Muscle of back (tissue), 3 donors: ENCODE measurements at regions not wholly inside any gene's neighbourhood (a gene's known extent, or its start where the extent isn't known, plus 50 kb on each side); places are given as distances from the start of the nearest gene placed in this dataset.
A peak's percentile ranks its signal among the peaks of the same experiment; 100 is the strongest.
"Not testable (repeated sequence)": the region's sequence is repeated elsewhere in the genome, so short reads cannot be mapped to it uniquely, and the experiment has no call there.

Source experiments
- DNase-seq, 3 donors: peaks; one replicate each; pipeline versions ENCODE4 v3.0.0 to v3.0.0-alpha.2; 2013

- DNase-seq = no peak
These were observed 96.7 kb upstream of the SIRPG start for GRCh38 chr20:1754306-1754705.

- no peak for DNase-seq
These were observed 94.5 kb upstream of the SIRPG start for GRCh38 chr20:1752045-1752444.

DNA sequence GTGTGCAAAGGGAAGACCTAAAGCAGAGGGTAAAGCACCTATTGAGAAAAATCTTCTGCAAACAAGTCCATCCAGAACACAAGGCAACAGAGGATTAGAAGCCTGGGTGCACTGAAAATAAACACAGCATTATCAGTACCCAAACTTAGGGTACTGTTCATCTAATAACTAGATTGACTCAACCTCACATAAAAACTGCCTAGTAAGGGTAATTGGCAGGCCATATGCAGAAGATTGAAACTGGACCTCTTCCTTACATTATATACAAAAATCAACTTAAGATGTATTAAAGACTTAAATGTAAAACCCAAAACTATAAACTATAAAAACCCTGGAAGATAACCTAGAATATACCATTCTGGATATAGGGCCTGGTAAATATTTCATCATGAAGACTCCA, 91.2 kb upstream of the SIRPG start:
- DNase-seq = no peak

DNA sequence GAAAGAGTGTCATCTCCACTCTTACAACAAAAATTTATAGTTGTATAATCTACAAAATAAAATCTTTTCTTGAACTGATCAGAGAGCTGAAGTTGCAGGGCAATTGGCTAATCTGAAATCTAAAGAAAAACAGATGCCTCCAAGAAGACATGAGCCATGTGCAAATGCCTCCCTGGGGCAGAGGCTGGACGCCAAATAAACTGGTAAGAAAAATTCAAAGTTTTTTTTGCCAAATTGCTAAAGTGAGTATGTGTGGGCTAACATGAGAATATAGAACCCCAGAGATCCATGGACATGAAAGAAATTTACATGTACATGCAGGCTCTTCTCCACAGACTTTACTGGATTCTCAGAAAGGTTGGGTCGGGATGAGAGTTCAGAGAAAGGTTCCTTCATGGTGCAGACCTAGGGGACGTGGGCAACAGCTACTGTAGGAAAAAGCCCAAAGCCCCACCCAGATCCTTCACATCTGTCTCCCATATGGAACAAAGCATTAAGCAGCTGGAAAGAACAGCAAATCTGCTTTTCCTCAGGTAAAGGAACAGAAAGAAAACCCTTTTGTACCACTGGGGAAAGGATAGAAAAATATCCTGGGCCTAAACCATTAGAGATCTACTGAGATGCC, 90.5 kb upstream of the SIRPG start:
- no peak for DNase-seq

GRCh38 chr20:1742049-1742434, 84.5 kb upstream of the SIRPG start:
- DNase-seq = not testable (repeated sequence)

GRCh38 chr20:1741309-1742048, 83.9 kb upstream of the SIRPG start:
- no peak for DNase-seq

DNA sequence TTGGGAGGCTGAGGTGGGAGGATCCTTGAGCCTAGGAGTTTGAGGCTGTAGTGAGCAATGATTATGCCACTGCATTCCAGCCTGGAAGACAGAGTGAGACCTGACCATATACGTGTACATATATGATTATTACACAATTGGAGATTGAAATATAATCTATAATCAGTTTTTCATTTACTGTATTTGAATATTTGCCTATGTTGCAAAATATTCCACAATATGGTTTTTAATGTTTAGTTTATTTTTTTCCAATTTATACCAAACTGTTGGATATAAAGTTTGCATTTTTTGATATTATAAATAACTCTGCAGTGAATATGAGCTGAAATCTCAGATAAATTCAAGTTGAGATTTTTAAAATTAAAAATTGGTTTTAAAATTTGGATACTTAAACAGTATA, 79.6 kb upstream of the SIRPG start:
- no peak for DNase-seq

DNA sequence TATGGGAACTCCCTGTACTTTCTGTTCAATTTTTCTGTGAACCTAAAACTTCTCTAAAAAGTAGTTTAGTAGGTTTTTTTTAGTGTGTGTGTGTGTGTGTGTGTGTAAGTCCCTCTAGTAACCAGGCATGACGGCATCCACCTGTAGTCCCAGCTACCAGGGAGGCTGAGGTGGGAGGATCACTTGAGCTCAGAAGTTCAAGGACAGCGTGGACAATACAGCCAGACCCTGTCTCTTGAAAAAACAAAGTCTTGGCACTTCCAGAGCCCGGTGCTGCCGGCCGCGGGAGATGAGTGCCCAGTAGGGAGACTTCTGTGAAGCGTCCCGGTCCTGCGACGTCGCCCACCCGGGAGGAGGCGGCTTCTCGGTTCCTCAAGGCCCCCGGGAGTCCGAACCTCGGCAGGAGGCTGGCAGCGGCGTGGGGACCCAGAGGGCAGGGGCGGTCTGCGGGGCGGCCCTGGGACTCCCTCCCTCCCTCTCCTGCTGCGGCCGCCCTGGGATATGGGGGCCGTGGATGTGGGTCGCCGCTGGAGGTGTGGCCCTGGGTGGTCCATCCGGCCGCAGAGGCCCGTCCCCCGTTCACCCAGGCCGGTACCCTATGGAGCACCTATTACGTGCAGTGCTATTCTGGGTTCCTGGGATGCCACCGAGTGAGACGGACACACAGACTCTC, 78.0 kb upstream of the SIRPG start:
- no peak for DNase-seq

DNA sequence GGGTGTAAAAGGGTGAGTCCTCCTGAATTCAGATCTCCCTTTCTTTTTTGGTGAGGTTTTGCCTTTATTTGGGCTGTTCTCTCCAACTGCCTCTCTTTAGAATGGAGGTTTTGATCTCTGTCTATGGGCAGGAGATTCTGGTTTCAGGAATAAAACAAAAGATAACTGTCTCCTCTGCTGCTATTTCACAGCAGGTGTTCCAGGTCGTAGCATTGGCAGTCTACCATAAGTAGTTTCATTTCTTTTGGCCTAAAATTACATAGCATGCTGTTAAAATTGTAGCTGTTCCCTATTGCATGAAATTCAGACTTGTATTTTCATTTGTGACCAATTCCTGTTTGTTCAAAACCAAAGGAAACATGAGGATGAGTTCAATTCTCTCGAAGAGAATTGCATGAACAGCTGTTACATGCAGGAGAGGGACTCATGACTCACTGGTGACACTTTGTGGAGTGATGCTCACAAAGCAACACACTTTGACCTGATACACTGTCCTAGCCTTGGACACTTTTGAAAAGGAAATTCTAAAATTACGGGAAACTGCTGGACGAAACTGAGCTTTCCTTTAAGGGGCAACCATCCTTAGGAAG, 76.8 kb upstream of the SIRPG start:
- DNase-seq = peak; percentile 6 to 57 (median 22)

GRCh38 chr20:1731828-1732375, 74.3 kb upstream of the SIRPG start:
- DNase-seq = not testable (repeated sequence)

GRCh38 chr20:1730981-1731711, 73.6 kb upstream of the SIRPG start:
- not testable (repeated sequence) for DNase-seq

GRCh38 chr20:1727303-1727702, 69.7 kb upstream of the SIRPG start:
- not testable (repeated sequence) for DNase-seq

- DNase-seq = no peak
These were observed 67.3 kb upstream of the SIRPG start for GRCh38 chr20:1724901-1725300.

- no peak for DNase-seq
These were observed 65.0 kb upstream of the SIRPG start for GRCh38 chr20:1722513-1723050.

DNA sequence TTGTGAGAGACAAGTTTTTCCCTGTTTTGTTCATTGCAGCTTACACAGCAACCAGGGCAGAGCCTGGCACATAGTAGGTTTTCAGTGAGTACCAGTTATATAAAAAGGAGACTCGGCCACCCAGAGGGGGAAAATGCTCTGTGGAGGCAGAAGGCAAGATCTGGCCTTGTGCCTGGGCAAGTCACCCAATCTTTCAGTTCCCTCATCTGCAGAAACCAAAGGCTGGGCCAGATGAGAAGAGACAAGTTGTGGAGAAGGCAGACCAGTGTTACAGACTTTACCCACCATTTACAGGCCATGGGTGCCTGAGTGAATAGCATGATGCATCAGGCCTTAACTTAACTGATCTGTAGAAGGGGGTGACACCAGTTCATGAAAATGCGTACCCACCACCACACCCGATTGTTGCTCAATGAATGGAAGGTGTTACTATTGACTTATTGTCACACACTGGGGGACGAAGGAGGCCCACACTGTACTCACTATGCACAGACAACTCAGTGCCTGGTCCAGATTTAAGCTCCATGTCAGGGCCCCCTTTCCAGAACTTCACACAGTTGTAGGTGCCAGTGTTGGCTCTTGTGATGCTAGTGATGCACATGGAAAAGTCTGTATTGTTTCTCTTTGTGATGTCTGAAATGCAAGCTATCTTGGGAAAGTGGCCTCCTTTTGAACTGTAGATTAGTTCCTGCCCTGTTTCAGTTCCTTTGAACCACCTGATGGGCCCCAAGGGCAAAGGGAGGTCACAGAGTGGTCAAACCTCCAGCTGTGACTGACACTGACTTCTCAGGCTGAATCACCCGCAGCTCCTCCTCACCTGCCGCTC, 64.3 kb upstream of the SIRPG start:
- DNase-seq = no peak

DNA sequence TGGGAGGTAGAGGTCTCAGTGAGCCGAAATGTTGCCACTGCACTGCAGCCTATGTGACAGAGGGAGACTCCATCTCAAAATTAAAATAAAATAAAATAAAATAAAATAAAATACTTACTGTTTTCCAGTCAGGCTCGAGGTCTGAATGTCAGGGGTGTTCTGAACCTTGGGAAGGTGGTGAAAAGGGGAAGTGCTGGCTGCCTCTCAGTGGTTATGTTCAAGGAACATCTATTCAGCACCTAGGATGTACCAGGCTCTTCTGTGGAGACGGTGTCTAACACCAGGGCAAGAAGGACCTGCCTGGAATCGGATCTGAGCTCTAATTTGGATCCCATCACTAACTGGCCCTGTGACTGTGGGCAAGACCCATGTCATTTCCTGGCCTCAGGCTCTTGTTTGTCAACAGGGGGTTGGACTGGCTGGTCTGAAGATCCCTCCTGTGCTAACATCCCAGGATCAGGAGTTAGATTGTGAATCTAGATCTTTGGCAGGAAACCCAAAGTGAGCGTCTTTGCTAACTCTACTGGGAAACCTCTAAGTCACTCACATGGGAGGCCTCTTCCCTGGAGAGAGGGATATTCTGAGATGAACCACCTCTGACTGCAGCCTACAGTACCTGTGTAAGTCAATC, 63.4 kb upstream of the SIRPG start:
- no peak for DNase-seq

- no peak for DNase-seq
These were observed 62.6 kb upstream of the SIRPG start for GRCh38 chr20:1720226-1720625.

- peak; percentile 58 to 76 (median 67) for DNase-seq
These were observed 61.2 kb upstream of the SIRPG start for GRCh38 chr20:1718604-1719384.
